ENCODE measurements at regions not wholly inside any gene's neighbourhood (a gene's known extent, or its start where the extent isn't known, plus 50 kb on each side); places are given as distances from the start of the nearest gene placed in this dataset.
"Not testable (repeated sequence)": the region's sequence is repeated elsewhere in the genome, so short reads cannot be mapped to it uniquely, and the experiment has no call there.

DNA sequence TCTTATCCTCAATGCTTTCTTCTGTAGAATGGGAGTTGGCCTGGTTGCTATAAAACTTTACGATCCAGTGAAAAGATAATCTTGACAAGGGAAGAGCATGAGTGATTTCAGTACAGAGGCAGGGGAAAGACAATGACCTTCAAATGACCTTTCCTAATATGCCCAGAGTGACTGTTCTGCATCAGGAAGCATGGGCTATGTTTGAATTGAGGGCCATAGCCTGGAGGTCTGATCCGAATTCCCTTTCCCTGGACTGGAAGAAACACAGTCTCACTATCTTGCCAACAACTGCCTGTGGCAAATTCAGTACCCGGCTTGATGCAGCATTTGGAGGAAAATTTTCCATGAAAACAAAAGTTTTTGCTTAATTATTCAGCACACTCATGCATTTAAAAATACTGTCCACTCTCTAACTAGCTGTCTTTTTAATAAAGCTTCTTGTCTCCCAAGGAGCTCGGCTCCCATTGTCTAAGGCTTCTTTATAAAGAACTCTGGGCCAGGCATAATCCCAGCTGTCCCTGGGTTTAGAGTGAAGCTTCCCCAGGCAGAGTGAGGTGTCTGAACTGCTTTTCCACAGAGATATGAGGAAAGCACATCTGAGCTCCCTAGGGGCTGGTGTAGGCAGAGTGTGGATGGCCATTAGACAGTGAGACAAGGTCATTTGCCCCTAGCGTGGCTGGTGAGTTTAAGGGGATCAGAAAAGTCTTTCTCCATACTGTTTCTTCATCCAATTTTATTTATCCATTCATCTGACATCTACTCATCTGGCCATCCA, 132.7 kb upstream of the CADM1 start:
- H3K36me3 Mint-ChIP-seq (ENCODE audit: low read depth): no peaks in the 10 kb centered on the region
- H3K9me3 Mint-ChIP-seq: no peaks in the 10 kb centered on the region
- H3K27me3 Mint-ChIP-seq (ENCODE audit: low read depth): no peaks in the 10 kb centered on the region
- no peaks in the 10 kb centered on the region for H3K4me1 Mint-ChIP-seq (ENCODE audit: low read depth)
- no peak overlapping the region for H3K27ac Mint-ChIP-seq
- no peak overlapping the region for H3K4me3 Mint-ChIP-seq

DNA sequence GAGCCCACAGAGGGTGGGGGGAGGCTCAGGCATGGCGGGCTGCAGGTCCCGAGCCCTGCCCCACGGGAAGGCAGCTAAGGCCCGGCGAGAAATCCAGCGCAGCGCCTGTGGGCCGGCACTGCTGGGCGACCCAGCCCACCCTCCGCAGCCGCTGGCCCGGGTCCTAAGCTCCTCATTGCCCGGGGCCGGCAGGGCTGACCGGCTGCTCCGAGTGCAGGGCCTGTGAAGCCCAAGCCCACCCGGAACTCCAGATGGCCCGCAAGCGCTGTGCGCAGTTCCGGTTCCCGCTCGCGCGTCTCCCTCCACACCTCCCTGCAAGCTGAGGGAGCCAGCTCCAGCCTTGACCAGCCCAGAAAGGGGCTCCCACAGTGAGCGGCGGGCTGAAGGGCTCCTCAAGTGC, 129.8 kb upstream of the CADM1 start:
- not testable (repeated sequence) for H3K27me3 Mint-ChIP-seq (ENCODE audit: low read depth); H3K36me3 Mint-ChIP-seq (ENCODE audit: low read depth); H3K4me3 Mint-ChIP-seq; H3K9me3 Mint-ChIP-seq; H3K4me1 Mint-ChIP-seq (ENCODE audit: low read depth); H3K27ac Mint-ChIP-seq

- Mint-ChIP-seq H3K4me3 (no peak overlapping the region), H3K9me3 (no peaks in the 10 kb centered on the region), H3K27ac (no peak overlapping the region), H3K36me3 (ENCODE audit: low read depth) (no peaks in the 10 kb centered on the region), H3K4me1 (ENCODE audit: low read depth) (no peaks in the 10 kb centered on the region), H3K27me3 (ENCODE audit: low read depth) (no peaks in the 10 kb centered on the region)
Observed at GRCh38 chr11:115632061-115632460, 127.8 kb upstream of the CADM1 start.

GRCh38 chr11:115631609-115632008, 127.4 kb upstream of the CADM1 start:
- Mint-ChIP-seq H3K9me3 (no peaks in the 10 kb centered on the region), H3K27me3 (ENCODE audit: low read depth) (no peaks in the 10 kb centered on the region), H3K4me1 (ENCODE audit: low read depth) (no peaks in the 10 kb centered on the region), H3K4me3 (no peak overlapping the region), H3K36me3 (ENCODE audit: low read depth) (no peaks in the 10 kb centered on the region), H3K27ac (no peak overlapping the region)

DNA sequence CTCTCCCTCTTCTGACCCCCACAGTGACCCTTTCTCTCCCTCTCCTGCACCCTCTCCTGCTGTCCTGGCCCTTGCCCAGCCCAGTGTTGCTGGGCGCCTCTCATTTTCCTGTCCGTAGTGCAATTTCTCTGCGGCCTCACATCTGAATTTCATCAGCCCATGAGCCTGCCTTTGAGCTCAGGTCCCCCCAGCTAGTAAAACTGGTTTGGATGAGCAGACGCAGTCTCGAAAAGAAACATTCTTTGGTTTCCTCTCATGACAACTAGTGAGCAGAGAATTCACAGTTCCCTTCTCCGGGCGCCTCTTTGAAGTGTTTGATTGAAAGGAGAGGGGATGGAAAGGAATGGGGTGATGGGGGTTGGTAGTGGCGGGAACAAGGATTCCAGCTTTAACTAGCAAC, 126.0 kb upstream of the CADM1 start:
- no peak overlapping the region for H3K27ac Mint-ChIP-seq

DNA sequence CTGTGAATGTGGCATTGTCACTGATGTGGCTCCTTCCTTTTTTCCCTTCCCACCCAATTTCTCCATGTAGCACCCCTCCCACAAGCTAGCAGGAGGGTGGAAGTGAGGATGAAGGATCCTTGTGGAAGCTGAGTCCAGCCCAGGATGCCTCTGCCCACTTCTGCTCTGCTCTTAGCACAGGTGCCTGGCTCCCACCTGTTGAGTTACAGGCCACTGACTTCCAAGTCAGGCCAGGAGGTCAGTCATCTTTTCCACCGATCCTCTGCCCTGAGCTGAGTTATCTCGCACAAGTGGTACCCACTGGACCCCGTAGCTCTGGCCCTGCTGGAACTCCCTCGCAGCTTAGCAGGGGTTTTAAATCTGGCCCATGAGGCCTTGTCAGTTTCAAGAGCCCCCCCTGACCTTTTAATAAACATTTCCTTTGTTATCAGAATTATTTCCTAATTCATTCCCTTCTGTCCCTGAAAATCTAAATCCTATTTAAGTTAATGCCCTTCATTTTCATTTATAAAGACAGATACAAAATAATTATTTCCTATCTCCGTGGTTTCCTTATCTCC, 125.3 kb upstream of the CADM1 start:
- Mint-ChIP-seq H3K36me3 (ENCODE audit: low read depth) (no peaks in the 10 kb centered on the region), H3K9me3 (no peaks in the 10 kb centered on the region), H3K4me3 (no peak overlapping the region), H3K27ac (no peak overlapping the region), H3K27me3 (ENCODE audit: low read depth) (no peaks in the 10 kb centered on the region), H3K4me1 (ENCODE audit: low read depth) (no peaks in the 10 kb centered on the region)

More for the DNA sequence above, 126.0 kb upstream of the CADM1 start:
- Mint-ChIP-seq H3K4me3 (no peak overlapping the region), H3K4me1 (ENCODE audit: low read depth) (no peaks in the 10 kb centered on the region), H3K36me3 (ENCODE audit: low read depth) (no peaks in the 10 kb centered on the region), H3K27me3 (ENCODE audit: low read depth) (no peaks in the 10 kb centered on the region), H3K9me3 (no peaks in the 10 kb centered on the region)

DNA sequence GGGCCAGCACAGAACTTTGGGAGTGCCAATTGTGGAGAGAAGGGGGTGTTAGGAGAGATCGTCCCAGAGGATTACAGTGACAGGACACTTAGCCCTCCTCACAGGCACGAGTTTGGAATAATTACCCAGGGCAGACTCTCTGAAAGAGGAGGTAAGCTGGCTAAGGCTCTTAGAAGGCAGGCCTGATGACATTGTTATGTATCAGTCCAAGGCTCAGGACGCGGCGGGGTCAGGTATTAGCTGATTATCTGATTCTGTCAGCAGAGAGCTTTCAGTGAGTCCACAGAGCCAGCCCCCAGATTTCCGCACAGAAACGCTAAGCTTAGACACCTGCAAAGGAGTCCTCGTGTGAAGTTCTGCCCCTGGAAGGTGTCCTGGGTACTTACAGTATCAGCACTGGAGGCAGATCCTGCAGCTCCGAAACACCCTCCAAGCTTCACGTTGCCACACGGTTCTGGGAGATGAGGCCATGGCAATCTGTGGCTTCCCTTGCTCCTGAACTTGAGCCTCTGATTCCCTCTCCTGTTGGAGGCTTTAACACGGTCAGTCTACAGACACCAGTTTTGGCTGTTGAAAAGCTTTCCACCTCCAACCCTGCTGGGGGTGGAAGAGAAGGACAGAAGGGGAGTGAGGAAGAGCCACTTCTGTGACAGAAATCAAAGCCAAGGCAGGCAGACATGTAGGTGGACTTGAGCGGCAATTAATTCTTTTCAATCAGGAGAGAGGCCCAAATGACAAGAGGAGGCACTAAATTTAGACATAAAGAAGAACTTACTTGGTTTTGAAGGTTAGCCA, 123.6 kb upstream of the CADM1 start:
- Mint-ChIP-seq H3K9me3 (no peaks in the 10 kb centered on the region), H3K27ac (no peak overlapping the region), H3K4me3 (no peak overlapping the region), H3K4me1 (ENCODE audit: low read depth) (no peaks in the 10 kb centered on the region), H3K27me3 (ENCODE audit: low read depth) (no peaks in the 10 kb centered on the region), H3K36me3 (ENCODE audit: low read depth) (no peaks in the 10 kb centered on the region)

DNA sequence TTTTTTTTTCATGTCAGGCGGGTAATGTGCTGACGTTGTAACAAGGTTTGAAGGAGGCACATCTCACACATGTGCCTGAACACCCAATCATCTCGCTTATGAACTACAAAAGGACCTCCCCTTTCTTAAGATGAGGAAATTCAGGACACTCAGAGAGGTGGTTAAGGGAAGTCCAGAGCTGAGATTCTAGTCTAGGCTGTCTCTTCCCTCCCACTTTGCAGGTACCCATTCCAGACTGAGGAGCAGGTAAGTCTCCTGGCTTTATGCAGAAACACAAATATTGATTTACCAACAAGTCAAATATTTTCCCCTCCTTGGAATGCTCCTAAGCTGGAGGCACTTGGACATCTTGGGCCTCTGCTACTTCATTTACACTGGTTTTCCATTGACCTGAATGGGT, 122.9 kb upstream of the CADM1 start:
- Mint-ChIP-seq H3K27ac (no peak overlapping the region), H3K27me3 (ENCODE audit: low read depth) (no peaks in the 10 kb centered on the region), H3K4me1 (ENCODE audit: low read depth) (no peaks in the 10 kb centered on the region), H3K9me3 (no peaks in the 10 kb centered on the region), H3K4me3 (no peak overlapping the region), H3K36me3 (ENCODE audit: low read depth) (no peaks in the 10 kb centered on the region)

- Mint-ChIP-seq H3K27ac (no peak overlapping the region), H3K4me1 (ENCODE audit: low read depth) (no peaks in the 10 kb centered on the region), H3K9me3 (no peaks in the 10 kb centered on the region), H3K36me3 (ENCODE audit: low read depth) (no peaks in the 10 kb centered on the region), H3K27me3 (ENCODE audit: low read depth) (no peaks in the 10 kb centered on the region), H3K4me3 (no peak overlapping the region)
Observed at GRCh38 chr11:115626414-115626813, 122.2 kb upstream of the CADM1 start.

- Mint-ChIP-seq H3K4me3 (no peak overlapping the region), H3K27ac (no peak overlapping the region), H3K36me3 (ENCODE audit: low read depth) (no peaks in the 10 kb centered on the region), H3K27me3 (ENCODE audit: low read depth) (no peaks in the 10 kb centered on the region), H3K4me1 (ENCODE audit: low read depth) (no peaks in the 10 kb centered on the region), H3K9me3 (no peaks in the 10 kb centered on the region)
Observed at GRCh38 chr11:115625502-115625901, 121.3 kb upstream of the CADM1 start.

GRCh38 chr11:115624065-115624464, 119.8 kb upstream of the CADM1 start:
- H3K36me3 Mint-ChIP-seq (ENCODE audit: low read depth): no peaks in the 10 kb centered on the region
- H3K9me3 Mint-ChIP-seq: no peaks in the 10 kb centered on the region
- no peaks in the 10 kb centered on the region for H3K27me3 Mint-ChIP-seq (ENCODE audit: low read depth)
- H3K27ac Mint-ChIP-seq: no peak overlapping the region
- no peaks in the 10 kb centered on the region for H3K4me1 Mint-ChIP-seq (ENCODE audit: low read depth)
- no peak overlapping the region for H3K4me3 Mint-ChIP-seq

DNA sequence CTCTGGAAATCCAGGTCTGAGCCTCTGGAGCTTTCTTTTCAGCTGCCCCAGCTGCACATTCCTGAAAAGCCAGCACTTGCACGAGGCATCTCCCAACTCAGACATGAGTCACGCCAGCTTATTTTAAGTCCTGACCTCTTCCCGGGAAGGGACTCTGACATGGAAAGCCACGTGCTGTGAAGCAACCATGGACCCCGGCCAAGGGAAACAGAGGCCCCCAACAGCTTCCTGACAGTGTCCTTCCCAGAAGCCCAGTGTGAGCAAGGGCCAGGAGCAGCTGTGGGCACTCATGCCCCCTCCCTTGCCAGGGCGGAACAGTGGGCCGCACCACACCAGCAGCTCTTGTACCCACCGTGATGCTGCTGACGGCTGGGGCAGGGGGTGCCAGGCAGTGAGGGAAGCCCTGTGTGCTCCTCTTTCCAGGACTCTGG, 118.8 kb upstream of the CADM1 start:
- Mint-ChIP-seq H3K36me3 (ENCODE audit: low read depth) (no peaks in the 10 kb centered on the region), H3K9me3 (no peaks in the 10 kb centered on the region), H3K27ac (no peak overlapping the region), H3K4me1 (ENCODE audit: low read depth) (no peaks in the 10 kb centered on the region), H3K27me3 (ENCODE audit: low read depth) (no peaks in the 10 kb centered on the region), H3K4me3 (no peak overlapping the region)

GRCh38 chr11:115618428-115618827, 114.2 kb upstream of the CADM1 start:
- Mint-ChIP-seq H3K27me3 (ENCODE audit: low read depth) (no peaks in the 10 kb centered on the region), H3K9me3 (no peaks in the 10 kb centered on the region), H3K4me1 (ENCODE audit: low read depth) (no peaks in the 10 kb centered on the region), H3K4me3 (no peak overlapping the region), H3K27ac (no peak overlapping the region), H3K36me3 (ENCODE audit: low read depth) (no peaks in the 10 kb centered on the region)

- Mint-ChIP-seq H3K9me3 (no peaks in the 10 kb centered on the region), H3K4me3 (no peak overlapping the region), H3K27me3 (ENCODE audit: low read depth) (no peaks in the 10 kb centered on the region), H3K36me3 (ENCODE audit: low read depth) (no peaks in the 10 kb centered on the region), H3K27ac (no peak overlapping the region), H3K4me1 (ENCODE audit: low read depth) (no peaks in the 10 kb centered on the region)
Observed at GRCh38 chr11:115617767-115618166, 113.6 kb upstream of the CADM1 start.

- Mint-ChIP-seq H3K4me3 (no peak overlapping the region), H3K9me3 (no peaks in the 10 kb centered on the region), H3K4me1 (ENCODE audit: low read depth) (no peaks in the 10 kb centered on the region), H3K36me3 (ENCODE audit: low read depth) (no peaks in the 10 kb centered on the region), H3K27me3 (ENCODE audit: low read depth) (no peaks in the 10 kb centered on the region), H3K27ac (no peak overlapping the region)
Observed at GRCh38 chr11:115616971-115617370, 112.8 kb upstream of the CADM1 start.
